Liver (tissue), 8 donors: ENCODE measurements at regions not wholly inside any gene's neighbourhood (a gene's known extent, or its start where the extent isn't known, plus 50 kb on each side); places are given as distances from the start of the nearest gene placed in this dataset.

Source experiments
- DNase-seq: peaks from one replicate; pipeline ENCODE4 v3.0.0-alpha.2; 2017; ENCODE audit warnings: low spot score
- H3K27ac ChIP-seq, 2 donors: one replicate each; pipeline ENCODE4 v1.7.0; 2013; ENCODE audit warnings: inconsistent platforms in 2 of 2, low read length in 2 of 2, control low read depth in 1 of 2, low read depth in 1 of 2, mild to moderate bottlenecking in 1 of 2
- H3K27me3 ChIP-seq, 4 donors: one replicate each; pipeline versions ENCODE4 v1.6.1 to v1.7.0; 2013; ENCODE audit warnings: low read length in 3 of 4, inconsistent platforms in 1 of 4, mild to moderate bottlenecking in 1 of 4, moderate library complexity in 1 of 4; ENCODE audit not compliant: control insufficient read depth in 4 of 4, insufficient read depth in 4 of 4
- H3K36me3 ChIP-seq, 4 donors: one replicate each; pipeline versions ENCODE4 v1.6.1 to v1.7.0; 2013; ENCODE audit warnings: low read length in 3 of 4, mild to moderate bottlenecking in 3 of 4, low read depth in 1 of 4, moderate library complexity in 1 of 4; ENCODE audit not compliant: control insufficient read depth in 4 of 4, insufficient read depth in 3 of 4
- H3K4me1 ChIP-seq, 4 donors: one replicate each; pipeline versions ENCODE4 v1.6.1 to v1.7.0; 2013; ENCODE audit warnings: low read length in 3 of 4, mild to moderate bottlenecking in 3 of 4, moderate library complexity in 1 of 4; ENCODE audit not compliant: control insufficient read depth in 4 of 4, insufficient read depth in 4 of 4
- H3K4me3 ChIP-seq, 3 donors: one replicate each; pipeline versions ENCODE4 v1.6.1 to v1.7.0; 2013; ENCODE audit warnings: low read length in 3 of 3, control low read depth in 1 of 3, low read depth in 1 of 3, mild to moderate bottlenecking in 1 of 3
- H3K9ac ChIP-seq, 2 donors: one replicate each; pipeline ENCODE4 v1.7.0; 2013; ENCODE audit warnings: low read length in 2 of 2, mild to moderate bottlenecking in 2 of 2, moderate library complexity in 2 of 2, control low read depth in 1 of 2, low read depth in 1 of 2
- H3K9me3 ChIP-seq, 4 donors: one replicate each; pipeline versions ENCODE4 v1.6.1 to v1.7.0; 2013; ENCODE audit warnings: low read length in 3 of 4; ENCODE audit not compliant: control insufficient read depth in 4 of 4
- EGR1 ChIP-seq, 2 donors: IDR thresholded peaks; 2 replicates each; pipeline ENCODE4 v1.6.1; 2016 to 2018; ENCODE audit warnings: antibody characterized with exemption in 2 of 2, low read depth in 2 of 2
- FOXA1 ChIP-seq: IDR thresholded peaks from 2 replicates; pipeline ENCODE4 v1.6.1; 2016; ENCODE audit warnings: antibody characterized with exemption
- FOXA2 ChIP-seq: IDR thresholded peaks from 2 replicates; pipeline ENCODE4 v1.6.1; 2016; ENCODE audit warnings: antibody characterized with exemption
- GABPA ChIP-seq, 2 donors: IDR thresholded peaks in 1 of 2; conservative IDR thresholded peaks in 1 of 2; 2 replicates each; pipeline ENCODE4 v1.6.1; 2016; ENCODE audit warnings: antibody characterized with exemption in 2 of 2, mild to moderate bottlenecking in 1 of 2, moderate library complexity in 1 of 2
- HNF4A ChIP-seq, 2 donors: conservative IDR thresholded peaks; 2 replicates each; pipeline ENCODE4 v1.6.1; 2016; ENCODE audit warnings: antibody characterized with exemption in 2 of 2, mild to moderate bottlenecking in 2 of 2
- HNF4G ChIP-seq: IDR thresholded peaks from 2 replicates; pipeline ENCODE4 v1.6.1; 2016; ENCODE audit warnings: antibody characterized with exemption
- JUND ChIP-seq, 2 donors: IDR thresholded peaks; 2 replicates each; pipeline ENCODE4 v1.6.1; 2016; ENCODE audit warnings: antibody characterized with exemption in 2 of 2
- MAX ChIP-seq: IDR thresholded peaks from 2 replicates; pipeline ENCODE4 v1.6.1; 2016; ENCODE audit warnings: antibody characterized with exemption
- NR2F2 ChIP-seq: IDR thresholded peaks from 2 replicates; pipeline ENCODE4 v1.6.1; 2016; ENCODE audit warnings: antibody characterized with exemption
- REST ChIP-seq: IDR thresholded peaks from 2 replicates; pipeline ENCODE4 v1.6.1; 2016; ENCODE audit warnings: antibody characterized with exemption, mild to moderate bottlenecking
- RXRA ChIP-seq, 2 donors: IDR thresholded peaks; 2 replicates each; pipeline ENCODE4 v1.6.1; 2017 to 2018; ENCODE audit warnings: antibody characterized with exemption in 2 of 2, mild to moderate bottlenecking in 1 of 2
- SP1 ChIP-seq: IDR thresholded peaks from 2 replicates; pipeline ENCODE4 v1.6.1; 2018; ENCODE audit warnings: antibody characterized with exemption, mild to moderate bottlenecking
- TAF1 ChIP-seq: conservative IDR thresholded peaks from 2 replicates; pipeline ENCODE4 v1.6.1; 2016; ENCODE audit warnings: antibody characterized with exemption, mild to moderate bottlenecking
- YY1 ChIP-seq: IDR thresholded peaks from 2 replicates; pipeline ENCODE4 v1.6.1; 2016; ENCODE audit warnings: antibody characterized with exemption, mild to moderate bottlenecking
- ZBTB33 ChIP-seq: IDR thresholded peaks from 2 replicates; pipeline ENCODE4 v1.6.1; 2016; ENCODE audit warnings: antibody characterized with exemption
- WGBS: extraction: QIAGEN DNeasy Blood & Tissue Kit; methylation state at CpG from one replicate; pipeline ENCODE4 v1.1.7; 2013; 5-methylcytosine and 5-hydroxymethylcytosine counted together
- TF ChIP-seq, protein P1 (sequence below): fragments of 150-350 bp; IDR thresholded peaks from 2 replicates; pipeline ENCODE4 v1.5.1; 2017; ENCODE audit warnings: improper control_type of control experiment, low read depth, low read length; ENCODE audit not compliant: missing input control
- donor health status: healthy.
- donor health status: healthy.
- donor health status: healthy.
- donor health status: healthy.
- donor health status: healthy.

DNA sequence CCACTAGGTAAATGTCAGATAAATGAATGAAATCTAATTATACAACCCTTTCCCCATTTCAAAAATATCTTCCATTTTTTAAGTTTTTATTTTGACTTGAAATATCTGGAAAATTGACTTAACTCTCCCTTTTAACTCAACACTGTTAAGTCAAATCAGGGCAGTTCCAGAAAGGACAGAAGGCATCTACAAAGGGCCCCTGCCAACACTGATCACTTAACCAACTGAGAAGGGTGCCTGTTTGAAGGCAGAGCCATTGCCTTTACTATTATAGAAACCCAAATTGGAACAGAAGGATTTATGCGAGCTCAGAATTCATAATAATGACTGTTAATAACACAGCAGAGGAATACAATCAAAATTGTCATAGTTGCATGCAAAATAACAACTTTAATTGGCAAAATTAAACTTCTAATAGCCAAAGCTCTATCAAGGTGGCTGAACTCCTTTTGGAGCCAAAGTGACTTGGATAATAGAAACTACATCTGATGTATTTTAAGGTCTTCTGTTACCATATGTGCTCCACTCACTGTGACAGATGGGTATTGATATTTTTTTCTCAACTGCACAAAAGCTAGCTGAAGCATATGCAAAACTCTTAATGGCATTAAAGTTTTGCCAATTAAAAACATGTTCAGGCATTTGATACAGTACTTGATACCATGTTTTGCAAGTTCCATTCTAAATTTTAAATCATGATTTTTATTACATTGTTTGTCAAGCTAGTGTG, 383.8 kb downstream of the NOVA1 start:
- no peak for TF ChIP-seq NR2F2
- TF ChIP-seq HNF4G, result no peak
- TF ChIP-seq GABPA (IDR thresholded peaks at IDR 0.05 in 1 of 2, conservative IDR thresholded peaks at IDR 0.05 in 1 of 2), result no peak
- 86% methylated on average over 1 of the region's 1 CpG for WGBS
- no peaks in the 10 kb centered on the region for H3K27me3 ChIP-seq
- no peak overlapping the region for H3K27ac ChIP-seq
- H3K36me3 ChIP-seq, result no peaks in the 10 kb centered on the region
- DNase-seq, result no peak
- H3K9ac ChIP-seq, result no peak overlapping the region
- no peak overlapping the region for H3K4me3 ChIP-seq
- no peaks in the 10 kb centered on the region for H3K9me3 ChIP-seq
- H3K4me1 ChIP-seq, result no peaks in the 10 kb centered on the region

DNA sequence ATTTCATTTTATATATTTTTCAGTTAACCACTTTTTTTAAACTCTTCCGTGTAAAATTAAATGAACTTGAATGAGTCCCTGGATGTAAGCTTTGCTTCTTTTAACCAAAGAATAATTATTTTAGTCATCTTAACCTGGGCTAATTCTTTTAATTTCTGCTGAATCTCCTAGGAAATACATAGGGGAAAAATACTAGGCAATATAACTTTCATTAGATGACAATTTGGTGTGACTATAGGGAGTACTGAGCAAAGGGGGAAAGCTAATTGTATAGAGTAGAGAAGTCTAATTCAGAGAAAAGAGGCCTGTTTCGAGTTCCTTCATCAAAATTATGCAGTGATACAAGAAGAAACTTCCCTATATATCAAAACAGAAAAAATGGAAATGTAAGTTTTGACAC, 388.1 kb downstream of the NOVA1 start:
- TF ChIP-seq RXRA (IDR thresholded peaks at IDR 0.05) (no peak), JUND (IDR thresholded peaks at IDR 0.05) (no peak), FOXA2 (no peak), YY1 (no peak), REST (no peak), SP1 (no peak), ZBTB33 (no peak), HNF4G (no peak), GABPA (IDR thresholded peaks at IDR 0.05 in 1 of 2, conservative IDR thresholded peaks at IDR 0.05 in 1 of 2) (no peak), EGR1 (IDR thresholded peaks at IDR 0.05; ENCODE audit: low read depth in 2 of 2) (no peak), MAX (no peak), FOXA1 (no peak), TAF1 (no peak), HNF4A (conservative IDR thresholded peaks at IDR 0.05) (no peak)
- TF ChIP-seq, protein P1, sequence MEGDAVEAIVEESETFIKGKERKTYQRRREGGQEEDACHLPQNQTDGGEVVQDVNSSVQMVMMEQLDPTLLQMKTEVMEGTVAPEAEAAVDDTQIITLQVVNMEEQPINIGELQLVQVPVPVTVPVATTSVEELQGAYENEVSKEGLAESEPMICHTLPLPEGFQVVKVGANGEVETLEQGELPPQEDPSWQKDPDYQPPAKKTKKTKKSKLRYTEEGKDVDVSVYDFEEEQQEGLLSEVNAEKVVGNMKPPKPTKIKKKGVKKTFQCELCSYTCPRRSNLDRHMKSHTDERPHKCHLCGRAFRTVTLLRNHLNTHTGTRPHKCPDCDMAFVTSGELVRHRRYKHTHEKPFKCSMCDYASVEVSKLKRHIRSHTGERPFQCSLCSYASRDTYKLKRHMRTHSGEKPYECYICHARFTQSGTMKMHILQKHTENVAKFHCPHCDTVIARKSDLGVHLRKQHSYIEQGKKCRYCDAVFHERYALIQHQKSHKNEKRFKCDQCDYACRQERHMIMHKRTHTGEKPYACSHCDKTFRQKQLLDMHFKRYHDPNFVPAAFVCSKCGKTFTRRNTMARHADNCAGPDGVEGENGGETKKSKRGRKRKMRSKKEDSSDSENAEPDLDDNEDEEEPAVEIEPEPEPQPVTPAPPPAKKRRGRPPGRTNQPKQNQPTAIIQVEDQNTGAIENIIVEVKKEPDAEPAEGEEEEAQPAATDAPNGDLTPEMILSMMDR, result no peak
- H3K4me1 ChIP-seq, result peaks cover 0 to under 1% (median 0%) of the 10 kb centered on the region in 4 donors
- H3K4me3 ChIP-seq, result no peak overlapping the region
- 73% methylated on average over 2 of the region's 2 CpGs for WGBS
- peaks cover 0 to 2% (median under 1%) of the 10 kb centered on the region in 4 donors for H3K27me3 ChIP-seq
- no peak for DNase-seq
- no peak overlapping the region for H3K27ac ChIP-seq
- no peak overlapping the region for H3K9ac ChIP-seq
- no peaks in the 10 kb centered on the region for H3K9me3 ChIP-seq
- no peaks in the 10 kb centered on the region for H3K36me3 ChIP-seq
